Caco-2 (cell line): ENCODE measurements at regions not wholly inside any gene's neighbourhood (a gene's known extent, or its start where the extent isn't known, plus 50 kb on each side); places are given as distances from the start of the nearest gene placed in this dataset.

Source experiments
- BruUV-seq: library from RNA; stranded (reverse); fragments of 400-500 nt; replicated peaks from 2 replicates; lab custom pipeline; 2021; lab: Mats Ljungman, UMichigan
- CTCF ChIA-PET: fragments of 300-600 bp; sonication (Branson Sonifier 250); formaldehyde crosslinking; loops from one replicate; lab custom pipeline; 2022; ENCODE audit warnings: antibody characterized with exemption; lab: Charles Lee
- POLR2A ChIA-PET: fragments of 300-600 bp; sonication (Branson Sonifier 250); formaldehyde crosslinking; loops from one replicate; lab custom pipeline; 2022; ENCODE audit warnings: antibody characterized with exemption; lab: Charles Lee
- DNase-seq, 2 experiments: peaks; one replicate each; pipeline versions ENCODE4 v3.0.0 to v3.0.0-alpha.2; 2020 to 2022
- H3K27me3 ChIP-seq: replicated peaks from 2 replicates; pipeline ENCODE4 v1.6.0; 2011; ENCODE audit warnings: low read length; ENCODE audit not compliant: control insufficient read depth, insufficient read depth
- H3K36me3 ChIP-seq: 2 replicates; pipeline ENCODE4 v1.5.1; 2011; ENCODE audit warnings: low read length; ENCODE audit not compliant: control insufficient read depth, insufficient read depth
- H3K4me1 ChIP-seq: fragments of 250-450 bp; sonication (Bioruptor Pico); 2 replicates; pipeline ENCODE4 v1.5.1; 2020; ENCODE audit warnings: mild to moderate bottlenecking
- H3K4me3 ChIP-seq: 2 replicates; pipeline ENCODE4 v1.5.1; 2011; ENCODE audit warnings: low read depth, mild to moderate bottlenecking, control low read depth, low read length
- H3K9me3 ChIP-seq: fragments of 250-450 bp; sonication (Bioruptor Pico); 2 replicates; pipeline ENCODE4 v1.5.1; 2020; ENCODE audit warnings: mild to moderate bottlenecking, moderate library complexity
- H3K27ac Mint-ChIP-seq: one replicate; pipeline ENCODE4 v1.8.0; 2022; ENCODE audit warnings: mixed read lengths; ENCODE audit not compliant: unreplicated experiment
- H3K27me3 Mint-ChIP-seq: one replicate; pipeline ENCODE4 v1.8.0; 2022; ENCODE audit warnings: mixed read lengths; ENCODE audit not compliant: insufficient read depth, unreplicated experiment
- H3K36me3 Mint-ChIP-seq: one replicate; pipeline ENCODE4 v1.8.0; 2022; ENCODE audit warnings: mild to moderate bottlenecking, mixed read lengths; ENCODE audit not compliant: insufficient read depth, unreplicated experiment
- H3K4me1 Mint-ChIP-seq: one replicate; pipeline ENCODE4 v1.8.0; 2022; ENCODE audit warnings: low read depth, mixed read lengths; ENCODE audit not compliant: unreplicated experiment
- H3K4me3 Mint-ChIP-seq: one replicate; pipeline ENCODE4 v1.8.0; 2022; ENCODE audit warnings: mild to moderate bottlenecking, moderate library complexity, mixed read lengths; ENCODE audit not compliant: unreplicated experiment
- H3K9me3 Mint-ChIP-seq: one replicate; pipeline ENCODE4 v1.8.0; 2022; ENCODE audit warnings: mixed read lengths; ENCODE audit not compliant: unreplicated experiment
- intact Hi-C: fragments of 100-400 bp; cut with micrococcal nuclease; formaldehyde crosslinking; loops from one replicate; pipeline ENCODE4 v1.10.0; 2022; ENCODE audit not compliant: unreplicated experiment
- TF ChIP-seq, protein P1 (sequence below), 2 experiments: fragments of 200-600 bp in 1 of 2; IDR thresholded peaks; 1 replicate in 1 of 2; 2 replicates in 1 of 2; pipeline versions ENCODE4 v1.5.1 to v1.8.0; 2011 to 2022; ENCODE audit warnings: antibody characterized with exemption in 1 of 2, control low read depth in 1 of 2, inconsistent platforms in 1 of 2, low read depth in 1 of 2, low read length in 1 of 2, mild to moderate bottlenecking in 1 of 2, moderate library complexity in 1 of 2; ENCODE audit not compliant: insufficient read depth in 1 of 2, severe bottlenecking in 1 of 2, unreplicated experiment in 1 of 2

DNA sequence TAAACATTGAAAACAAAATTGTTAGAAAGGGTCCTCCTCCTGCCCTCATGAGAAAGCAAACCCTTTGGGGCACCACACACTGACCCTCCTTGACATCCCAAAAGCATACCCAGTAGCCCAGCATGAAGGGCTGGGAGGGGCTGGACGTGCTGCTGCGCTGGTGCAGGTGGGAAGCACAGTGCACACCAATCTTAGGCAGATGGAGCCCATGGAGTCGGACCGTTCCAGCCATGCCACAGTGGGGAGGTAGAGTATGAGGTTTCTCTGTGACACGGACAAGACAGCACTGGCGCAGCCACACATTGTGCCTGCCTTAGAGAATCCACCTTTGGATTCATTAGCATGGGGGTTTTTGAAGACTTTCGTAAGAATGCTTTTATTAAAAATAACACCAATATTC, 544.2 kb upstream of the FRG1 start:
- Mint-ChIP-seq H3K4me3 (no peak overlapping the region), H3K27ac (no peak overlapping the region), H3K27me3 (no peaks in the 10 kb centered on the region), H3K9me3 (peaks cover 9% of the 10 kb centered on the region), H3K36me3 (no peaks in the 10 kb centered on the region), H3K4me1 (no peaks in the 10 kb centered on the region)
- BruUV-seq, result no TSS peak
- no peaks in the 10 kb centered on the region for H3K4me1 ChIP-seq
- no peaks in the 10 kb centered on the region for H3K9me3 ChIP-seq
- H3K36me3 ChIP-seq, result no peaks in the 10 kb centered on the region
- H3K27me3 ChIP-seq, result no peaks in the 10 kb centered on the region
- intact Hi-C loops, result no loop called here
- ChIA-PET CTCF (no interaction called here), POLR2A (no interaction called here)
- TF ChIP-seq, protein P1, sequence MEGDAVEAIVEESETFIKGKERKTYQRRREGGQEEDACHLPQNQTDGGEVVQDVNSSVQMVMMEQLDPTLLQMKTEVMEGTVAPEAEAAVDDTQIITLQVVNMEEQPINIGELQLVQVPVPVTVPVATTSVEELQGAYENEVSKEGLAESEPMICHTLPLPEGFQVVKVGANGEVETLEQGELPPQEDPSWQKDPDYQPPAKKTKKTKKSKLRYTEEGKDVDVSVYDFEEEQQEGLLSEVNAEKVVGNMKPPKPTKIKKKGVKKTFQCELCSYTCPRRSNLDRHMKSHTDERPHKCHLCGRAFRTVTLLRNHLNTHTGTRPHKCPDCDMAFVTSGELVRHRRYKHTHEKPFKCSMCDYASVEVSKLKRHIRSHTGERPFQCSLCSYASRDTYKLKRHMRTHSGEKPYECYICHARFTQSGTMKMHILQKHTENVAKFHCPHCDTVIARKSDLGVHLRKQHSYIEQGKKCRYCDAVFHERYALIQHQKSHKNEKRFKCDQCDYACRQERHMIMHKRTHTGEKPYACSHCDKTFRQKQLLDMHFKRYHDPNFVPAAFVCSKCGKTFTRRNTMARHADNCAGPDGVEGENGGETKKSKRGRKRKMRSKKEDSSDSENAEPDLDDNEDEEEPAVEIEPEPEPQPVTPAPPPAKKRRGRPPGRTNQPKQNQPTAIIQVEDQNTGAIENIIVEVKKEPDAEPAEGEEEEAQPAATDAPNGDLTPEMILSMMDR (IDR thresholded peaks at IDR 0.05; ENCODE audit: insufficient read depth in 1 of 2, low read depth in 1 of 2, low read length in 1 of 2, severe bottlenecking in 1 of 2, unreplicated experiment in 1 of 2), result no peak
- DNase-seq, result no peak
- H3K4me3 ChIP-seq, result no peak overlapping the region

DNA sequence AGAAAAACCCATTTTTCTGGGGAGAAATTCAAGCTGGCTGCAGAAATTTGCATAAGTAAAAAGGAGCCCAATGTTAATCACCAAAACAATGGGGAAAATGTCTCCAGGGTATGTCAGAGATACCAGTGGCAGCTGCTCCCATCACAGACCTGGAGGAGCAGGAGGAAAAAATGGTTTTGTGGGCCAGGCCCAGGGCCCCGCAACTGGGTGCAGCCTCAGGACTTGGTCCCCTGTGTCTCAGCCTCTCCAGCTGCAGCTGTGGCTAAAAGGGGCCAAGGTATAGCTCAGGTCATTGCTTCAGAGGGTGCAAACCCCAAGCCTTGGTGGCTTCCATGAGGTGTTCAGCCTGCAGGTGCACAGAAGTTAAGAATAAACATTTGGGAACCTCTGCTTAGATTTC, 536.4 kb upstream of the FRG1 start:
- TF ChIP-seq, protein P1 (IDR thresholded peaks at IDR 0.05; ENCODE audit: insufficient read depth in 1 of 2, low read depth in 1 of 2, low read length in 1 of 2, severe bottlenecking in 1 of 2, unreplicated experiment in 1 of 2), result no peak
- Histone ChIP-seq H3K4me1 (no peaks in the 10 kb centered on the region), H3K4me3 (no peak overlapping the region), H3K9me3 (no peaks in the 10 kb centered on the region), H3K36me3 (no peaks in the 10 kb centered on the region), H3K27me3 (no peaks in the 10 kb centered on the region)
- intact Hi-C loops, result no loop called here
- POLR2A ChIA-PET, result no interaction called here
- Mint-ChIP-seq H3K27me3 (no peaks in the 10 kb centered on the region), H3K9me3 (peaks cover 22% of the 10 kb centered on the region), H3K4me1 (no peaks in the 10 kb centered on the region), H3K36me3 (no peaks in the 10 kb centered on the region), H3K27ac (no peak overlapping the region), H3K4me3 (no peak overlapping the region)
- DNase-seq, result no peak
- no TSS peak for BruUV-seq
- CTCF ChIA-PET, result no interaction called here

DNA sequence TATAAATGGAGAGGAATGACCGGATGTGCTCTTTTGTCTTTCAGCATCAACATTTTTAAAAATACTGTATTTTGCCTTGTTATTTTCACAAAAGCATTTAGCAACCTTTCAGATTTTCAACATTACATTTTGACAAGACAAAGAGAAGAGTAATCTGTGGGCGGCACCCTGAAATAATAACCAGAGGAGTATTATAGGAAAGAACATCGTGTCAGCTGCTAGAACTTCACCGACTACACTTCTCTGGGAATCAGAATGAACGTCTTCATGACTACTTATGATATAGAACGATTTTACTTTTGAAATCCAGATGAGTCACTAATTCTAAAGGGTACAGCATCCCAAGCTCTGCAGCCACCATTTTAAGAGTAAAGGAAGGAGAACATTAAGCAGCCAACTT, 531.5 kb upstream of the FRG1 start:
- Histone ChIP-seq H3K36me3 (no peaks in the 10 kb centered on the region), H3K9me3 (no peaks in the 10 kb centered on the region), H3K27me3 (no peaks in the 10 kb centered on the region), H3K4me3 (no peak overlapping the region), H3K4me1 (no peaks in the 10 kb centered on the region)
- POLR2A ChIA-PET, result no interaction called here
- H3K27me3 Mint-ChIP-seq, result no peaks in the 10 kb centered on the region
- TF ChIP-seq, protein P1 (IDR thresholded peaks at IDR 0.05; ENCODE audit: insufficient read depth in 1 of 2, low read depth in 1 of 2, low read length in 1 of 2, severe bottlenecking in 1 of 2, unreplicated experiment in 1 of 2), result no peak
- BruUV-seq, result no TSS peak
- H3K9me3 Mint-ChIP-seq, result peaks cover 13% of the 10 kb centered on the region
- CTCF ChIA-PET, result no interaction called here
- no peak overlapping the region for H3K4me3 Mint-ChIP-seq
- H3K27ac Mint-ChIP-seq, result no peak overlapping the region
- H3K36me3 Mint-ChIP-seq, result no peaks in the 10 kb centered on the region
- intact Hi-C loops, result no loop called here
- no peaks in the 10 kb centered on the region for H3K4me1 Mint-ChIP-seq
- DNase-seq, result no peak
